NCI-H82 (cell line): ENCODE measurements at regions not wholly inside any gene's neighbourhood (a gene's known extent, or its start where the extent isn't known, plus 50 kb on each side); places are given as distances from the start of the nearest gene placed in this dataset.
"Not testable (repeated sequence)": the region's sequence is repeated elsewhere in the genome, so short reads cannot be mapped to it uniquely, and the experiment has no call there.

Source experiments
- DNase-seq: peaks from one replicate; lab custom pipeline; 2025; lab: John Stamatoyannopoulos, UW

DNA sequence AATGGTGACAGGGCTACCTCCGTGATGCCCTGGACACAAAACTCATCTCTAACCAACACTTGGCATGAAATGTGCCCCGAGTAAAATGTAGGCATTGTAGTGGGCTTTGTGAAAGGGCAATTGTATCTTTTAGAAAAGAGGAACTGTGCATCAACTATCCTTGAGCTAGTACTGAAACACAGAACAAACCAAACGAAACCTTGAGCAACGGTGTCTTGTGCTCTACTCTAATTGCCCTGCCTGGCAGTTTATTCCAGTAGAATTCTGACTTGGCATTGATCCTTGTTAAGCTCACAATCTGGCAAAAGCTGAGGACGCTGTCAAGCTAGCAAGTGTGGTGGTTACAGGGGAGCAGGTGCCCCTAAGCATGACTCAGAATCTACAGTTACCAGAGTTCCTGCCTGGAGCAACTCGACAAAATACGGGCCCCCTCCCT lies 707.1 kb upstream of the SPRY2 start:
- no peak for DNase-seq

- no peak for DNase-seq
These were observed 700.8 kb upstream of the SPRY2 start for GRCh38 chr13:81041761-81042160.

DNA sequence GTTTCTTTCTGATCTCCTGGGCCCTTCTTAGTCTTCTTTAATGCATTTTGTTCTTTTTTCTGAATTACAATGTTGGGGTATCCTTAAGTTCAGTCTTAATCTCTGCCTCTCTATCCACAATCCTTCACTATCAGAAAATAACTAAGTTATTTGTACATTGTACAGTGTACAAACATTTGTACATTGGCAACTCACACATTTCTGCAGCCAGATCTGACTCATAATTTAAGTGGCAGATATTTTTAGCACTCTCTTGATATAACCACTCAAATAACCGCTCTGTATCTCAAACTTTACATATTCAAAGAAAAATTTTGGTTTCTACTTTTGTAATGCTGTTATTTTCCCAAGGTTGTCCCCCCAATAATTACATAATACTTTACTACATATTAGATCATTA lies 691.1 kb upstream of the SPRY2 start:
- DNase-seq = no peak

DNA sequence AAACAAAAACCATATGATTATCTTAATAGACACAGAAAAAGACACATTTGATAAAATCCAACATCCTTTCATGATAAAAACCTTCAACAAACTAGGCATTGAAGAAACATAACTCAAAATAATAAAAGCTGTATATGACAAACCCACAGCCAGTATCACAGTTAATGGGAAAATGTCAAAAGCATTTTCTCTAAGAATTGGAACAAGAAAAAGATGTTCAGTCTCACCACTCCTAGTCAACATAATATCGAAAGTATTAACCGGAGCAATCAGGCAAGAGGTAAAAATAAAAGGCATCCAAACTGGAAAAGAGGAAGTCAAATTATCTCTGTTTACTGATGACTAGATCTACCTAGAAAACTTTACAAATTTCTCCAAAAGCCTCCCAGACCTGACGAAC lies 684.2 kb upstream of the SPRY2 start:
- DNase-seq = no peak

- no peak for DNase-seq
These were observed 680.4 kb upstream of the SPRY2 start for GRCh38 chr13:81021284-81021840.

DNA sequence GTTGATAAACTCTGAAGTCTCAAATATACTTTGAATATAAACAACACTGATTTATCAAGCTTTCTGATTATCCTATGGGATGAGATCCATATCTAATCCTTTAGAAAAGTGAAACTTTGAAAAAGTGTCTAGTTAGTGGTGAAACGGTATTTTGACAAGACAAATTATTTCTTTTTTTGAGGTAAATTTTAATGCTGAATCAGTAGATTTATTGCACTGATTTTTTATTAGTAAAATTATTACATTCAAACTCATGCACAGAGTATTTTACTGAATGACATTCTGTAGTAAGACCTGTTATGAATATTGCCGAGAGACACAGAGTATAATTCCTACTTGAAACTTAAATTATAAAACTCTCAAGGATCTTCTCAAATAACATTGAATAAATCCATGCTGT lies 679.1 kb upstream of the SPRY2 start:
- DNase-seq = no peak

DNA sequence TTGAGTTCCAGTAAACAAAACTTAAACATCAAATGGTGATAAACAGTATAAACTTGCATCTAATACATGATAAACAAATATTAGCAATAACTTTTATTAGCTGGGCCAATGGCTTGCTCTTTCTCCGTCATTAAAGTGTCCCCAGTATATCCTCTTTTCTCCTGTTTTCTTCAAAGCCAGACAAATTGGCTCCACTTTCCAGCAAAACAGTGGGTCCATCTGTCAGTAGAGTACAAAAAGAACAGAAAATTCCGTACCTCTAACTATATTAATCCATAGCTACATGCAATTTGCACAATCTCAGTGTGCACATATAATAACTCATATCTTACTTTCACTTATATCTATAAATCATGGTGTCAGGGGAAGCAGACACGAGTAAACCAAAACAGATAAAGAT lies 678.0 kb upstream of the SPRY2 start:
- no peak for DNase-seq

DNA sequence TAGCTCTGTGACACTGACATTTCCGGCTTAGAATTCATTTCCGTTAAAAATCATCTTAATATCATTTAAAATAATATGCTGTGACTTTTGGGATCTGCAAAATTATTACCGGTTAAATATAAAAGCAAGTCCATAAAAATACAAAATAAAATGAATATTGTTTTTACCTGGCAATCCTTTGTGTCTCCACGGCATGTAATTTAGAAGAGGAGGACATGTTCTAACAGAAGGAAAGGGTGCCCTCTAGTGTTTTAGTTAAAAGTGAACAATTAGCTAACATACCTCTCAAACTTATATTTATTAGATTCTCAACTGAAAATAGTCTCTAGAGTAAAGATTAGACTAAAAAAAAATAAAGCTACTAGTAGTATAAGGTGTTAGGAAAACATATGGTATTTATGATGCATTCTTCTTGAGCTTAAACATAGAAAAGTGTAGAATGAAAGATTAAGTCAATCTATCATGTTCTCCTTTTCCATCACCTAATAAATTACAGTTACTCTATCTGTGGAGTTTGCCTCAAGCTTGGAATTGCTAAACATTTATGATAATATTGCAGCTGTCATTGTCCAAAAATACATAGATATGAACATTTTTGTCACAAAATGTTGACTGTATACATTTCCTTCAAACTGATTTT lies 676.7 kb upstream of the SPRY2 start:
- DNase-seq = peak; percentile 78

- peak; percentile 7 for DNase-seq
These were observed 671.1 kb upstream of the SPRY2 start for GRCh38 chr13:81012031-81012430.

DNA sequence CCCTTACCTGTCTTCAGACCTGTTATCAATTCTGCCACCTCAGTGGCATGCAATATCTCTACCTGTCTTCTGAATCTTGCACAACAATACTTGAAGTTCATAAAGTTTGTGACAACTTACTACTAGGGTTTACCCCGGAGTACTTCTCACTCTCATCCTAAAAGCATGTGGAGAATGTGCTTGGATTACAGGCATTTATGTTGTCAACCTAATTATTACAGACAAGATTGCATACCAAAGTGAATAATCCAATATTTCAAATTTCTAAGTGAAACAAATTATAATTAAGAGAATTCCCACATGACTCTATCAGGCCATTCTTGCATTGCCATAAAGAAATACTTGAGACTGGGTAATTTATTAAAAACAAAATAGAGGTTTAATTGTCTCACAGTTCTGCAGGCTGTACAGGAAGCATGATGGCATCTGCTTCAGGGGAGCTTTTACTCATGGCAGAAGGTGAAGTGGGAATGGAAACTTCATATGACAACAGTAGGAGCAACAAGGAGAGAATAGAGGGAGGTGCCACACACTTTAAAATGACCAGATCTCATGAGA lies 661.0 kb upstream of the SPRY2 start:
- no peak for DNase-seq

DNA sequence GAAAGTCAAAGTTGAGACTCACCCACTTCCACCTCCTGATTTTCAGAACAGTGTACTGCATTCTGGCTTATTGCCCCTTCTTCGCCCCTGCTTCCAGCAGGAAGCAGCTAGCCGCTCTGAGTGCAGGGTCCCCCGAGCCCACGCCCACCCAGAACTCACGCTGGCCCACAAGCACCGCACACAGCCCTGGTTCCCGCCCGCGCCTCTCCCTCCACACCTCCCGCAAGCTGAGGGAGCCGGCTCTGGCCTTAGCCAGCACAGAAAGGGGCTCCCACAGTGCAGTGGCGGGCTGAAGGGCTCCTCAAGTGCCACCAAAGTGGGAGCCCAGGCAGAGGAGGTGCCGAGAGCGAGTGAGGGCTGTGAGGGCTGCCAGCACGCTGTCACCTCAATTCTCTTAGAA lies 657.7 kb upstream of the SPRY2 start:
- not testable (repeated sequence) for DNase-seq

- DNase-seq = no peak
These were observed 648.8 kb upstream of the SPRY2 start for GRCh38 chr13:80989747-80990146.

- DNase-seq = no peak
These were observed 648.3 kb upstream of the SPRY2 start for GRCh38 chr13:80989241-80989640.

GRCh38 chr13:80988391-80989151 lies 647.6 kb upstream of the SPRY2 start:
- no peak for DNase-seq

GRCh38 chr13:80979035-80979641 lies 638.2 kb upstream of the SPRY2 start:
- DNase-seq = peak; percentile 85

- DNase-seq = no peak
These were observed 636.2 kb upstream of the SPRY2 start for GRCh38 chr13:80977168-80977567.

DNA sequence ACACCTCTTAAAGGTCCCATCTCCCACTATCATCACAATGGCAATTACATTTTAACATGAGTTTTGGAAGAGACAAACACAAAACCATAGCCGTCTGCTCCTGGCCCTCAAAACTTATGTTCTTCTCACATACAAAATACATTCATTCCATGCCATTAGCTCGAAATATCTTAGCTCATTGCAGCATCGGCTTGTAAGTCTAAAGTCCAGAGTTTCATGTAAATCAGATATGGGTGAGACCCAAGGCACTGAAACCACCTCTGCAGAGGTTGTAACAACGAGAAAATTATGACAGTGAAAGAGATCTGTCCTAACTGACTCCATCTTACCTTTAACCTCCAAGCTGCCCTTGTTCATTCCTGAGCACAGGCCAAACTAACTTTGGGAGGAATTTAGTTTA lies 635.0 kb upstream of the SPRY2 start:
- DNase-seq = no peak

- DNase-seq = no peak
These were observed 632.8 kb upstream of the SPRY2 start for GRCh38 chr13:80973721-80974120.

- DNase-seq = no peak
These were observed 632.0 kb upstream of the SPRY2 start for GRCh38 chr13:80972857-80973478.

DNA sequence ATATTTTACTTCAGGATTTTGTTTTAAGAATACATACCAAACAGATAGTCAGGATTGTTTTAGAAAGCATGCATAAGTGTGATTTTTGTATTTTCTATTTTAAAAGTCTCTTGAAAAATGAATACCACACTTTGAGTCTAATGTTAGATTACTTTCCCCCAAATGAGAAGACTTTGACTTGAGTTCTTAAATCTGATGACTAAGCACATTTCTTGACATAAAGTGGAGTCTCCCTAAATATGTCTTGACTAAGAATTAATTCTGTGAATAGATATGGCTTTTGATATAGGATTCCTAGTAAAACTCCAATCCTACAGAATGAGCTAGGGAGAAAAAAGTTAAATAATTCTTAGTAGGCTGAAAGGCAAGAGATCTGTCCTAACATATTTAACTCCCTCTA lies 624.2 kb upstream of the SPRY2 start:
- DNase-seq = no peak

DNA sequence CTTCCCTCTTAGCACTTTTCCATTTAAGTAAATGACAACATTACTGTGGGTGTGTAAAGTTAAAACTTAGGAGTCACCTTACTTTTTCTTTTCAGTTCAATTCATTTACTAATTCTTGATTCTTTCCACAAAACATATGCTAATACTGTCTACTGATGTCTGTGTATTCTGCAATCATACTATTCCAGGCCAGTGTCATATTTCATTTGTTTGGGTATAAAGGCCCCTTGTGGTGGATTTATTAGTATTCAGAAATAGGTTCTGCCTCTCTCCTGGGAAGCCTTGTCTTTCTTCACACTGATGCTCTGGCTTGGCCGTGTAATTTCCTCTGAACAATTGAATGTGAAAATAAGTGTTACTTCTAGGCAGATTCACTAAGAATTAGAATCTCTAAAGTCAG lies 621.9 kb upstream of the SPRY2 start:
- no peak for DNase-seq

DNA sequence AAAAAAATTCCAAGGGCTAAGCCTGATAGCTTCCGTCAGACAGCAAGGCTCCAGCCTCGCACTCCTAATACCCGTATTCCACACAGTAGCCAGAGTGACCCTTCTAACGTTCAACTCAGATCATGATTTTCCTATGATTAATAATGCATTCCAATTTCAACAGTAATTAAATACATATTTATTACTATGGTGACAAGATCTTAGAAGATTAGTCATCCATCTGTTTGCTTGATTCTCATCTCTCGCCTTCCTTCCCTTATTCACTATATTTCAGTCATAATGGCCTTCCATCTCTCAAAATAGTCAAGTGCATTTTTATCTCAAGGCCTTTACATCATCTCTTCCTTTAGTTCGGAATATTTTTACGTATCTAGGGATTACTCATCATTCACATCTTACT lies 621.2 kb upstream of the SPRY2 start:
- DNase-seq = no peak
